ENCODE measurements at regions not wholly inside any gene's neighbourhood (a gene's known extent, or its start where the extent isn't known, plus 50 kb on each side); places are given as distances from the start of the nearest gene placed in this dataset.

GRCh38 chr10:78944723-78945312 lies 123.9 kb upstream of the ZMIZ1 start:
- no peak overlapping the region for H3K4me3 ChIP-seq
- peak; percentile 47 to 72 for DNase-seq (ENCODE audit: low spot score in 2 of 2)
- peaks cover 0 to 44% (median 22%) of the 10 kb centered on the region in 4 donors for H3K4me1 ChIP-seq
- 39 to 40% methylated on average over 3 of the region's 3 CpGs for WGBS, 2 donors
- no peaks in the 10 kb centered on the region for H3K36me3 ChIP-seq
- peaks cover 0 to 8% (median 0%) of the 10 kb centered on the region in 4 donors for H3K9me3 ChIP-seq
- peak overlapping the region in 3 of 4 donors; percentile 18 to 76 (median 73) for H3K27ac ChIP-seq
- no peaks in the 10 kb centered on the region for H3K27me3 ChIP-seq
- TF ChIP-seq EP300 (IDR thresholded peaks at IDR 0.05) (peak in 1 of 2 donors; percentile 72), CTCF (IDR thresholded peaks at IDR 0.05) (no peak)

- Histone ChIP-seq H3K27me3 (no peaks in the 10 kb centered on the region), H3K4me1 (peaks cover 0 to 45% (median 22%) of the 10 kb centered on the region in 4 donors), H3K4me3 (no peak overlapping the region), H3K27ac (peak overlapping the region in 2 of 4 donors; percentile 73 to 76), H3K9me3 (peaks cover 0 to 8% (median 0%) of the 10 kb centered on the region in 4 donors), H3K36me3 (no peaks in the 10 kb centered on the region)
- TF ChIP-seq CTCF (IDR thresholded peaks at IDR 0.05) (no peak), POLR2A (IDR thresholded peaks at IDR 0.05) (no peak), EP300 (IDR thresholded peaks at IDR 0.05) (no peak)
- 74 to 81% methylated on average over 4 of the region's 4 CpGs for WGBS, 2 donors
- DNase-seq (ENCODE audit: low spot score in 2 of 2), result no peak
Measured at GRCh38 chr10:78945838-78946237, 122.9 kb upstream of the ZMIZ1 start.

GRCh38 chr10:78947226-78947625 lies 121.5 kb upstream of the ZMIZ1 start:
- Histone ChIP-seq H3K27ac (no peak overlapping the region), H3K9me3 (peaks cover 0 to 8% (median 0%) of the 10 kb centered on the region in 4 donors), H3K4me3 (no peak overlapping the region), H3K36me3 (no peaks in the 10 kb centered on the region), H3K27me3 (no peaks in the 10 kb centered on the region), H3K4me1 (peaks cover 0 to 40% (median 18%) of the 10 kb centered on the region in 4 donors)
- TF ChIP-seq POLR2A (IDR thresholded peaks at IDR 0.05), result no peak
- no peak for TF ChIP-seq EP300 (IDR thresholded peaks at IDR 0.05)
- TF ChIP-seq CTCF (IDR thresholded peaks at IDR 0.05), result no peak
- no peak for DNase-seq (ENCODE audit: low spot score in 2 of 2)
- WGBS, 2 donors, result 86 to 93% methylated on average over 6 of the region's 6 CpGs

- Histone ChIP-seq H3K27me3 (no peaks in the 10 kb centered on the region), H3K36me3 (no peaks in the 10 kb centered on the region), H3K27ac (no peak overlapping the region), H3K9me3 (peaks cover 0 to 6% (median 0%) of the 10 kb centered on the region in 4 donors), H3K4me3 (no peak overlapping the region), H3K4me1 (peaks cover 0 to 40% (median 19%) of the 10 kb centered on the region in 4 donors)
- no peak for DNase-seq (ENCODE audit: low spot score in 2 of 2)
- 66 to 77% methylated on average over 2 of the region's 2 CpGs for WGBS, 2 donors
- TF ChIP-seq EP300 (IDR thresholded peaks at IDR 0.05) (no peak), POLR2A (IDR thresholded peaks at IDR 0.05) (no peak), CTCF (IDR thresholded peaks at IDR 0.05) (no peak)
Measured at GRCh38 chr10:78947733-78948132, 121.0 kb upstream of the ZMIZ1 start.

- TF ChIP-seq POLR2A (IDR thresholded peaks at IDR 0.05), result no peak
- TF ChIP-seq CTCF (IDR thresholded peaks at IDR 0.05), result no peak
- TF ChIP-seq EP300 (IDR thresholded peaks at IDR 0.05), result no peak
- H3K27me3 ChIP-seq, result no peaks in the 10 kb centered on the region
- 81 to 90% methylated on average over 5 to 6 of the region's 6 CpGs for WGBS, 2 donors
- H3K9me3 ChIP-seq, result no peaks in the 10 kb centered on the region
- H3K36me3 ChIP-seq, result no peaks in the 10 kb centered on the region
- H3K27ac ChIP-seq, result no peak overlapping the region
- H3K4me1 ChIP-seq, result peaks cover 0 to 48% (median 23%) of the 10 kb centered on the region in 4 donors
- no peak overlapping the region for H3K4me3 ChIP-seq
- DNase-seq (ENCODE audit: low spot score in 2 of 2), result no peak
Measured at GRCh38 chr10:78948621-78949030, 120.1 kb upstream of the ZMIZ1 start.

Data from tibial nerve (tissue), 4 donors.